ENCODE measurements at regions not wholly inside any gene's neighbourhood (a gene's known extent, or its start where the extent isn't known, plus 50 kb on each side); places are given as distances from the start of the nearest gene placed in this dataset.

GRCh38 chr3:152609891-152610290 lies 225.0 kb upstream of the P2RY1 start:
- no peak overlapping the region for H3K4me3 ChIP-seq (ENCODE audit: low read length)

GRCh38 chr3:152610622-152611021 lies 224.3 kb upstream of the P2RY1 start:
- TF ChIP-seq CTCF (conservative IDR thresholded peaks at IDR 0.05; ENCODE audit: low read length): no peak
- DNase-seq (ENCODE audit: low read depth): no peak
- no peak overlapping the region for H3K4me3 ChIP-seq (ENCODE audit: low read length)

More at GRCh38 chr3:152609891-152610290, 225.0 kb upstream of the P2RY1 start:
- no peak for TF ChIP-seq CTCF (conservative IDR thresholded peaks at IDR 0.05; ENCODE audit: low read length)
- no peak for DNase-seq (ENCODE audit: low read depth)

GRCh38 chr3:152611905-152612304 lies 223.0 kb upstream of the P2RY1 start:
- H3K4me3 ChIP-seq (ENCODE audit: low read length): no peak overlapping the region
- TF ChIP-seq CTCF (conservative IDR thresholded peaks at IDR 0.05; ENCODE audit: low read length): no peak
- DNase-seq (ENCODE audit: low read depth): no peak

- TF ChIP-seq CTCF (conservative IDR thresholded peaks at IDR 0.05; ENCODE audit: low read length): no peak
- H3K4me3 ChIP-seq (ENCODE audit: low read length): no peak overlapping the region
- DNase-seq (ENCODE audit: low read depth): no peak
Measured at GRCh38 chr3:152613851-152614250, 221.1 kb upstream of the P2RY1 start.

GRCh38 chr3:152615681-152616080 lies 219.2 kb upstream of the P2RY1 start:
- no peak for DNase-seq (ENCODE audit: low read depth)
- no peak for TF ChIP-seq CTCF (conservative IDR thresholded peaks at IDR 0.05; ENCODE audit: low read length)
- H3K4me3 ChIP-seq (ENCODE audit: low read length): no peak overlapping the region

- TF ChIP-seq CTCF (conservative IDR thresholded peaks at IDR 0.05; ENCODE audit: low read length): no peak
Measured at GRCh38 chr3:152617609-152618008, 217.3 kb upstream of the P2RY1 start.

GRCh38 chr3:152618529-152618928 lies 216.4 kb upstream of the P2RY1 start:
- DNase-seq (ENCODE audit: low read depth): no peak
- no peak for TF ChIP-seq CTCF (conservative IDR thresholded peaks at IDR 0.05; ENCODE audit: low read length)
- H3K4me3 ChIP-seq (ENCODE audit: low read length): no peak overlapping the region

More at GRCh38 chr3:152617609-152618008, 217.3 kb upstream of the P2RY1 start:
- no peak for DNase-seq (ENCODE audit: low read depth)
- no peak overlapping the region for H3K4me3 ChIP-seq (ENCODE audit: low read length)

Measured in AG10803 (cell line).